MG63 (cell line): ENCODE measurements at regions not wholly inside any gene's neighbourhood (a gene's known extent, or its start where the extent isn't known, plus 50 kb on each side); places are given as distances from the start of the nearest gene placed in this dataset.
"Not testable (repeated sequence)": the region's sequence is repeated elsewhere in the genome, so short reads cannot be mapped to it uniquely, and the experiment has no call there.

ENCODE experiments used
- DNase-seq: peaks from one replicate; pipeline ENCODE4 v3.0.0-alpha.2; 2020
- H3K27me3 ChIP-seq: fragments of 250-450 bp; sonication (Bioruptor Pico); 2 replicates; pipeline ENCODE4 v1.5.1; 2020; ENCODE audit warnings: mild to moderate bottlenecking, moderate library complexity
- H3K36me3 ChIP-seq: fragments of 250-450 bp; sonication (Bioruptor Pico); 2 replicates; pipeline ENCODE4 v1.5.1; 2020; ENCODE audit warnings: mild to moderate bottlenecking, moderate library complexity
- H3K4me3 ChIP-seq: fragments of 250-450 bp; sonication (Bioruptor Pico); 2 replicates; pipeline ENCODE4 v1.5.1; 2020; ENCODE audit warnings: mild to moderate bottlenecking, moderate library complexity
- H3K9me3 ChIP-seq: fragments of 250-450 bp; sonication (Bioruptor Pico); 2 replicates; pipeline ENCODE4 v1.5.1; 2020; ENCODE audit warnings: mild to moderate bottlenecking, moderate library complexity

GRCh38 chr19:32053376-32053775, 292.0 kb upstream of the ZNF507 start:
- Histone ChIP-seq H3K36me3 (no peaks in the 10 kb centered on the region), H3K9me3 (no peaks in the 10 kb centered on the region), H3K4me3 (no peak overlapping the region), H3K27me3 (peaks cover 4% of the 10 kb centered on the region; the same call in 1 of the 2 replicates)
- DNase-seq, result no peak

- H3K36me3 ChIP-seq, result no peaks in the 10 kb centered on the region
- H3K4me3 ChIP-seq, result no peak overlapping the region
- DNase-seq, result no peak
- no peaks in the 10 kb centered on the region for H3K9me3 ChIP-seq
- H3K27me3 ChIP-seq, result peaks cover 7% of the 10 kb centered on the region; the same call in 1 of the 2 replicates
Observed at GRCh38 chr19:32053861-32054260, 291.5 kb upstream of the ZNF507 start.

GRCh38 chr19:32058131-32058530, 287.3 kb upstream of the ZNF507 start:
- H3K36me3 ChIP-seq, result no peaks in the 10 kb centered on the region
- no peak for DNase-seq
- no peak overlapping the region for H3K4me3 ChIP-seq
- H3K9me3 ChIP-seq, result no peaks in the 10 kb centered on the region
- H3K27me3 ChIP-seq, result peaks cover 6% of the 10 kb centered on the region; the same call in 1 of the 2 replicates

- no peak overlapping the region for H3K4me3 ChIP-seq
- H3K36me3 ChIP-seq, result no peaks in the 10 kb centered on the region
- no peak for DNase-seq
- H3K9me3 ChIP-seq, result no peaks in the 10 kb centered on the region
- peaks cover 13% of the 10 kb centered on the region for H3K27me3 ChIP-seq
Observed at GRCh38 chr19:32061315-32061714, 284.1 kb upstream of the ZNF507 start.

- Histone ChIP-seq H3K9me3 (no peaks in the 10 kb centered on the region), H3K27me3 (peaks cover 13% of the 10 kb centered on the region), H3K36me3 (no peaks in the 10 kb centered on the region), H3K4me3 (no peak overlapping the region)
- no peak for DNase-seq
Observed at GRCh38 chr19:32063601-32064000, 281.8 kb upstream of the ZNF507 start.

- no peak overlapping the region for H3K4me3 ChIP-seq
- H3K27me3 ChIP-seq, result peaks cover 10% of the 10 kb centered on the region
- no peaks in the 10 kb centered on the region for H3K9me3 ChIP-seq
- no peak for DNase-seq
- no peaks in the 10 kb centered on the region for H3K36me3 ChIP-seq
Observed at GRCh38 chr19:32066056-32066455, 279.4 kb upstream of the ZNF507 start.

GRCh38 chr19:32067685-32068084, 277.7 kb upstream of the ZNF507 start:
- Histone ChIP-seq H3K9me3 (no peaks in the 10 kb centered on the region), H3K36me3 (no peaks in the 10 kb centered on the region), H3K4me3 (no peak overlapping the region), H3K27me3 (peaks cover 10% of the 10 kb centered on the region)
- no peak for DNase-seq

GRCh38 chr19:32068793-32069192, 276.6 kb upstream of the ZNF507 start:
- DNase-seq, result no peak
- H3K27me3 ChIP-seq, result peaks cover 4% of the 10 kb centered on the region; the same call in 1 of the 2 replicates
- H3K9me3 ChIP-seq, result no peaks in the 10 kb centered on the region
- H3K4me3 ChIP-seq, result no peak overlapping the region
- no peaks in the 10 kb centered on the region for H3K36me3 ChIP-seq

- DNase-seq, result no peak
- Histone ChIP-seq H3K36me3 (no peaks in the 10 kb centered on the region), H3K9me3 (no peaks in the 10 kb centered on the region), H3K27me3 (no peaks in the 10 kb centered on the region), H3K4me3 (no peak overlapping the region)
Observed at GRCh38 chr19:32070101-32070500, 275.3 kb upstream of the ZNF507 start.

- Histone ChIP-seq H3K36me3 (no peaks in the 10 kb centered on the region), H3K27me3 (peaks cover 2% of the 10 kb centered on the region), H3K9me3 (no peaks in the 10 kb centered on the region), H3K4me3 (no peak overlapping the region)
- no peak for DNase-seq
Observed at GRCh38 chr19:32082028-32082427, 263.4 kb upstream of the ZNF507 start.

GRCh38 chr19:32084756-32085363, 260.6 kb upstream of the ZNF507 start:
- not testable (repeated sequence) for H3K36me3 ChIP-seq, H3K9me3 ChIP-seq, H3K4me3 ChIP-seq, H3K27me3 ChIP-seq, DNase-seq

- no peaks in the 10 kb centered on the region for H3K27me3 ChIP-seq
- H3K4me3 ChIP-seq, result no peak overlapping the region
- no peaks in the 10 kb centered on the region for H3K9me3 ChIP-seq
- H3K36me3 ChIP-seq, result no peaks in the 10 kb centered on the region
- DNase-seq, result no peak
Observed at GRCh38 chr19:32091241-32091640, 254.2 kb upstream of the ZNF507 start.

- Histone ChIP-seq H3K4me3 (no peak overlapping the region), H3K36me3 (no peaks in the 10 kb centered on the region), H3K9me3 (peaks cover 6% of the 10 kb centered on the region), H3K27me3 (no peaks in the 10 kb centered on the region)
- DNase-seq, result no peak
Observed at GRCh38 chr19:32097011-32097410, 248.4 kb upstream of the ZNF507 start.

- no peak for DNase-seq
- Histone ChIP-seq H3K27me3 (no peaks in the 10 kb centered on the region), H3K9me3 (peaks cover 6% of the 10 kb centered on the region), H3K36me3 (no peaks in the 10 kb centered on the region), H3K4me3 (no peak overlapping the region)
Observed at GRCh38 chr19:32097620-32098019, 247.8 kb upstream of the ZNF507 start.

- Histone ChIP-seq H3K27me3 (no peaks in the 10 kb centered on the region), H3K4me3 (no peak overlapping the region), H3K36me3 (no peaks in the 10 kb centered on the region)
Observed at GRCh38 chr19:32098968-32099367, 246.4 kb upstream of the ZNF507 start.

GRCh38 chr19:32101206-32101605, 244.2 kb upstream of the ZNF507 start:
- Histone ChIP-seq H3K9me3 (peaks cover 6% of the 10 kb centered on the region), H3K4me3 (no peak overlapping the region), H3K36me3 (no peaks in the 10 kb centered on the region), H3K27me3 (no peaks in the 10 kb centered on the region)
- no peak for DNase-seq

More at GRCh38 chr19:32098968-32099367, 246.4 kb upstream of the ZNF507 start:
- peaks cover 6% of the 10 kb centered on the region for H3K9me3 ChIP-seq
- DNase-seq, result no peak

- DNase-seq, result no peak
- Histone ChIP-seq H3K36me3 (no peaks in the 10 kb centered on the region), H3K4me3 (no peak overlapping the region), H3K27me3 (no peaks in the 10 kb centered on the region), H3K9me3 (peaks cover 6% of the 10 kb centered on the region)
Observed at GRCh38 chr19:32103541-32103940, 241.9 kb upstream of the ZNF507 start.

- Histone ChIP-seq H3K36me3 (no peaks in the 10 kb centered on the region), H3K9me3 (peaks cover 6% of the 10 kb centered on the region), H3K27me3 (no peaks in the 10 kb centered on the region), H3K4me3 (no peak overlapping the region)
- peak; percentile 47 for DNase-seq
Observed at GRCh38 chr19:32104153-32104849, 241.1 kb upstream of the ZNF507 start.
